SK-N-MC (cell line): ENCODE measurements at regions not wholly inside any gene's neighbourhood (a gene's known extent, or its start where the extent isn't known, plus 50 kb on each side); places are given as distances from the start of the nearest gene placed in this dataset.

ENCODE experiments used
- EZH2 ChIP-seq: fragments of 200-600 bp; sonication (generic); IDR thresholded peaks from one replicate; pipeline ENCODE4 v1.6.1; 2017; ENCODE audit warnings: antibody characterized with exemption
- FOXP2 ChIP-seq: optimal IDR thresholded peaks from 2 replicates; pipeline ENCODE3; 2011; ENCODE audit warnings: mild to moderate bottlenecking, moderate library complexity; ENCODE audit not compliant: insufficient read depth; ENCODE audit errors: extremely low read length, control extremely low read depth
- POLR2AphosphoS5 ChIP-seq: IDR thresholded peaks from 2 replicates; pipeline ENCODE4 v1.6.1; 2012; ENCODE audit warnings: mild to moderate bottlenecking, low read depth, low read length, borderline replicate concordance

DNA sequence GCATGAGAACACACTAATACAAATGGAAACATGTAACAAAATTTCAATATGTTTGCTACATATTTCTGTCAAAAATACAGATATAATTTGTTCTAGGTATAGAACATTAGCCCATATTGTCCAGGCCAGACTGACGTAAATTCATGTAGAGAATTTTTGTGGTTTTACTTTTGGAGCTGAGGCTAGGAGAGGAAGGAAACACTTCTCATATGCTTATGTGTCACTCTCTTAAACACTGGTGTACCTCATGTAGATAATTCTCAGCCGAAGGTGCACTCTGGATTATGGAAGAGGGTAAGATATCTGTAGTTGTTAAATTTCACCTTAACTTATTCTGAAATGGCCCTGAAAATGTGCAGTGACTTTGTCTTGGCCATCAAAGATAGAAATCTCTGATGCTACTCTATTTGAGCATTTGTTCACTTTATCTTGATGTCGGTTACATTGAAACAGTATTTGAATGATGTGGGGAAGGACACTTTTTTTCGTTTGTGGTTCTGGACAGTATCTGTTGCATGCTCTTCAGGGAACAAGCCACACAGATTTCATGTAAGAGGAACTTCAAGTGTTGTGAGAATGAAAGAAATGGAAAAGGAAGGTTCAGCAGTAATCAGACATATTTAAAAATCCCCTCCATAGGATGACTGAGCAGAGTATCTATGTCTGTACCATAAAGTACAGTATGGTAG lies 202.7 kb downstream of the SPATA31D1 start:
- TF ChIP-seq EZH2: no peak
- TF ChIP-seq POLR2AphosphoS5: no peak
- no peak for TF ChIP-seq FOXP2
